PC-3 (cell line): ENCODE measurements at regions not wholly inside any gene's neighbourhood (a gene's known extent, or its start where the extent isn't known, plus 50 kb on each side); places are given as distances from the start of the nearest gene placed in this dataset.

Experiments
- CTCF ChIP-seq: fragments of 300-600 bp; sonication (generic); conservative IDR thresholded peaks from 2 replicates; pipeline ENCODE4 v1.5.1; 2017; ENCODE audit warnings: antibody characterized with exemption, low read depth, mild to moderate bottlenecking, low read length
- EZH2 ChIP-seq: fragments of 300-600 bp; sonication (generic); IDR thresholded peaks from one replicate; pipeline ENCODE4 v1.6.1; 2017; ENCODE audit warnings: antibody characterized with exemption, mild to moderate bottlenecking, low read length; ENCODE audit not compliant: unreplicated experiment
- EZH2phosphoT487 ChIP-seq: fragments of 300-600 bp; sonication (generic); IDR thresholded peaks from 2 replicates; pipeline ENCODE4 v1.6.1; 2018; ENCODE audit warnings: mild to moderate bottlenecking, antibody characterized with exemption, low read length, borderline replicate concordance

- no peak for TF ChIP-seq CTCF
- TF ChIP-seq EZH2 = no peak
- TF ChIP-seq EZH2phosphoT487 = no peak
These were observed 111.8 kb upstream of the TLE3 start for GRCh38 chr15:70209499-70209898.
